Tibial nerve (tissue), 4 donors: ENCODE measurements at regions not wholly inside any gene's neighbourhood (a gene's known extent, or its start where the extent isn't known, plus 50 kb on each side); places are given as distances from the start of the nearest gene placed in this dataset.

Source experiments
- DNase-seq, 2 donors: peaks; one replicate each; pipeline ENCODE4 v3.0.0-alpha.2; 2019; ENCODE audit warnings: low spot score in 2 of 2
- H3K27ac ChIP-seq, 4 donors: fragments of 200-600 bp; sonication (generic) in 3 of 4; one replicate each; pipeline ENCODE4 v1.5.1; 2017 to 2019; ENCODE audit warnings: mild to moderate bottlenecking in 1 of 4
- H3K27me3 ChIP-seq, 2 donors: fragments of 200-600 bp; sonication (generic) in 1 of 2; one replicate each; pipeline versions ENCODE4 v1.5.1 to v1.6.0; 2017 to 2019
- H3K36me3 ChIP-seq, 3 donors: fragments of 200-600 bp; sonication (generic); one replicate each; pipeline ENCODE4 v1.5.1; 2018 to 2019
- H3K4me1 ChIP-seq, 4 donors: fragments of 200-600 bp; sonication (generic) in 3 of 4; one replicate each; pipeline ENCODE4 v1.5.1; 2017 to 2019
- H3K4me3 ChIP-seq, 4 donors: fragments of 200-600 bp; sonication (generic) in 3 of 4; one replicate each; pipeline ENCODE4 v1.5.1; 2017 to 2019; ENCODE audit warnings: mild to moderate bottlenecking in 1 of 4, moderate library complexity in 1 of 4
- H3K9me3 ChIP-seq, 4 donors: fragments of 200-600 bp; sonication (generic) in 3 of 4; one replicate each; pipeline ENCODE4 v1.5.1; 2017 to 2019
- EP300 ChIP-seq, 2 donors: sonication (generic); formaldehyde crosslinking; IDR thresholded peaks; one replicate each; pipeline ENCODE4 v1.6.1; 2017; ENCODE audit warnings: antibody characterized with exemption in 2 of 2, mild to moderate bottlenecking in 1 of 2
- POLR2A ChIP-seq, 2 donors: fragments of 450-650 bp; IDR thresholded peaks; one replicate each; pipeline ENCODE4 v1.6.1; 2017; ENCODE audit warnings: antibody characterized with exemption in 2 of 2, mild to moderate bottlenecking in 2 of 2, moderate library complexity in 2 of 2
- WGBS, 2 donors: methylation state at CpG; one replicate each; pipeline ENCODE4 v1.1.5; 2018; 5-methylcytosine and 5-hydroxymethylcytosine counted together
- TF ChIP-seq, protein P1 (sequence below), 5 experiments: fragments of 200-600 bp in 3 of 5; fragments of 450-650 bp in 2 of 5; sonication (generic) in 3 of 5; IDR thresholded peaks; one replicate each; pipeline ENCODE4 v1.5.1; 2016 to 2019; ENCODE audit warnings: antibody characterized with exemption in 5 of 5, mild to moderate bottlenecking in 3 of 5, moderate library complexity in 2 of 5

DNA sequence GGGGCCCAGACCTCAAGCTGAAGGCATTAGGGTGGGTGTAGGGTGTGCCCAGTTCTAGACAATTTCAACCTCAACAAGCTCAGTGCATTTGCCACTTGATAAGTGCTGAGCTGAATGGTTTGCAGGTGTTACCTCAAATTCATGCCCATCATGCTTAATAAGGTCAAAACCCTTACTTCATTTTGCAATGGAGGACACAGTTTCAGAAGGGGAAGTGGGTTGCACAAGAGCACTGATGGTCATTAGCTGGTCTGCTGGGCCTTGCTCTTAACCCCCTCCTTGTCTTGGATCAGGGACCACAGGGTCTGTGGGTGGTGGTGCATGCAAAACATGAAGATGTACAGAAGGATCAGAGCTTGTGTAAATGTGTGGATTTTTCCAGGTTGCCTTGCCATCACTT, 71.0 kb upstream of the SIRPA start:
- Histone ChIP-seq H3K36me3 (no peaks in the 10 kb centered on the region), H3K4me1 (peaks cover 0 to 40% (median 4%) of the 10 kb centered on the region in 4 donors), H3K9me3 (peaks cover 0 to 28% (median 0%) of the 10 kb centered on the region in 4 donors), H3K27me3 (no peaks in the 10 kb centered on the region), H3K4me3 (no peak overlapping the region), H3K27ac (no peak overlapping the region)
- no peak for DNase-seq
- TF ChIP-seq EP300 (IDR thresholded peaks at IDR 0.05) (no peak), POLR2A (IDR thresholded peaks at IDR 0.05) (no peak)
- TF ChIP-seq, protein P1, sequence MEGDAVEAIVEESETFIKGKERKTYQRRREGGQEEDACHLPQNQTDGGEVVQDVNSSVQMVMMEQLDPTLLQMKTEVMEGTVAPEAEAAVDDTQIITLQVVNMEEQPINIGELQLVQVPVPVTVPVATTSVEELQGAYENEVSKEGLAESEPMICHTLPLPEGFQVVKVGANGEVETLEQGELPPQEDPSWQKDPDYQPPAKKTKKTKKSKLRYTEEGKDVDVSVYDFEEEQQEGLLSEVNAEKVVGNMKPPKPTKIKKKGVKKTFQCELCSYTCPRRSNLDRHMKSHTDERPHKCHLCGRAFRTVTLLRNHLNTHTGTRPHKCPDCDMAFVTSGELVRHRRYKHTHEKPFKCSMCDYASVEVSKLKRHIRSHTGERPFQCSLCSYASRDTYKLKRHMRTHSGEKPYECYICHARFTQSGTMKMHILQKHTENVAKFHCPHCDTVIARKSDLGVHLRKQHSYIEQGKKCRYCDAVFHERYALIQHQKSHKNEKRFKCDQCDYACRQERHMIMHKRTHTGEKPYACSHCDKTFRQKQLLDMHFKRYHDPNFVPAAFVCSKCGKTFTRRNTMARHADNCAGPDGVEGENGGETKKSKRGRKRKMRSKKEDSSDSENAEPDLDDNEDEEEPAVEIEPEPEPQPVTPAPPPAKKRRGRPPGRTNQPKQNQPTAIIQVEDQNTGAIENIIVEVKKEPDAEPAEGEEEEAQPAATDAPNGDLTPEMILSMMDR (IDR thresholded peaks at IDR 0.05): no peak

GRCh38 chr20:1823450-1823844, 71.8 kb upstream of the SIRPA start:
- Histone ChIP-seq H3K36me3 (no peaks in the 10 kb centered on the region), H3K27me3 (no peaks in the 10 kb centered on the region), H3K9me3 (peaks cover 0 to 28% (median 0%) of the 10 kb centered on the region in 4 donors), H3K27ac (no peak overlapping the region), H3K4me1 (peaks cover 0 to 38% (median 3%) of the 10 kb centered on the region in 4 donors), H3K4me3 (no peak overlapping the region)
- 89 to 90% methylated on average over 5 of the region's 5 CpGs for WGBS, 2 donors
- TF ChIP-seq, protein P1 (IDR thresholded peaks at IDR 0.05): no peak
- TF ChIP-seq POLR2A (IDR thresholded peaks at IDR 0.05) (no peak), EP300 (IDR thresholded peaks at IDR 0.05) (no peak)
- DNase-seq: no peak

DNA sequence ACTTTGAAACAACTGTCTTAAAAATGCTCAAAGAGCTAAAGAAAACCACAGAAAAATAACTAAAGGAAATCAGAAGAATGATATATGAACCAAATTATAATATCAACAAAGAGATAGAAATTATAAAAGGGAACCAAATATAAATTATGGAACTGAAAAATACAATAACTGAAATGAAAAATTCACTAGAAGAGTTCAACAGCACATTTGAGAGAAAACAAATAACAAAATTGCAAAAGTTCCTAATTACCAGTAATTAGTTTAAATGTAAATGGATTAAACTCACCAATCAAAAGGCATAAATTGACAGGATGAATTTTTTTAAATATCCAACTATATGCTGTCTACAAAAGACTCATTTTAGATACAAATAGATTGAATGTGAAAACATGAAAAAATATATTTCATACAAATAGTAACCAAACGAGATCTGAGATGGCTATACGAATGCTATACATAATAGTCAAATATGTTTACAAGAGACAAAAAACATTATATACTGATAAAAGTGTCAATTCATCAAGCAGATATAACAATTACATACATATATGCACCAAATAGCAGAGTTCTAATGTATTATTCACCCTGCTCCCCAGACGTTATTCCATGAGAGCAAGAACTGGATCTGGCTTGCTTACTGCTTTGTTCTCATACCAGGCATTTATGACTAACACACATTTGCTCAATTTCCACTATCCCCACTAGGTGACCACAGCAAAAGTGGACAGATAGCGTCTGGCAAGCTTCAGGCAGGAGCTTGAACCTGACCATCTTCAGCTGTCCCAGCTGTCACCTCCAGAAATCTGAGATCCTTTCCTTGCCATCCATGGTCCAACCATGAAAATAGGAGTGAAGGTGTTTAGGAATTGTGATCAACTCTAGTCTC, 72.4 kb upstream of the SIRPA start:
- TF ChIP-seq, protein P1 (IDR thresholded peaks at IDR 0.05): no peak
- TF ChIP-seq EP300 (IDR thresholded peaks at IDR 0.05): no peak
- TF ChIP-seq POLR2A (IDR thresholded peaks at IDR 0.05): no peak
- Histone ChIP-seq H3K4me3 (no peak overlapping the region), H3K9me3 (peaks cover 0 to 28% (median 0%) of the 10 kb centered on the region in 4 donors), H3K27ac (no peak overlapping the region), H3K27me3 (no peaks in the 10 kb centered on the region), H3K36me3 (no peaks in the 10 kb centered on the region), H3K4me1 (peaks cover 0 to 40% (median 5%) of the 10 kb centered on the region in 4 donors)
- no peak for DNase-seq
- 86 to 90% methylated on average over 4 of the region's 4 CpGs for WGBS, 2 donors

- WGBS, 2 donors: 79 to 84% methylated on average over 8 of the region's 8 CpGs
- no peak for DNase-seq
These were observed 74.8 kb upstream of the SIRPA start for GRCh38 chr20:1820138-1821079.

More at GRCh38 chr20:1820138-1821079, 74.8 kb upstream of the SIRPA start:
- no peaks in the 10 kb centered on the region for H3K27me3 ChIP-seq
- peak overlapping the region in 2 of 4 donors; percentile 67 to 77 for H3K27ac ChIP-seq
- H3K9me3 ChIP-seq: peaks cover 0 to 28% (median 0%) of the 10 kb centered on the region in 4 donors
- peaks cover 0 to 57% (median 9%) of the 10 kb centered on the region in 4 donors for H3K4me1 ChIP-seq
- H3K4me3 ChIP-seq: no peak overlapping the region
- TF ChIP-seq, protein P1 (IDR thresholded peaks at IDR 0.05): no peak
- TF ChIP-seq EP300 (IDR thresholded peaks at IDR 0.05): peak in 1 of 2 donors; percentile 49
- H3K36me3 ChIP-seq: no peaks in the 10 kb centered on the region
